HG03139 (cell line): ENCODE measurements at regions not wholly inside any gene's neighbourhood (a gene's known extent, or its start where the extent isn't known, plus 50 kb on each side); places are given as distances from the start of the nearest gene placed in this dataset.
"Not testable (repeated sequence)": the region's sequence is repeated elsewhere in the genome, so short reads cannot be mapped to it uniquely, and the experiment has no call there.

Experiments
- ATAC-seq: cut with Tn5 transposase; IDR thresholded peaks from one replicate; pipeline ENCODE4 v1.9.1; 2021; ENCODE audit not compliant: unreplicated experiment

- no peak for ATAC-seq
Observed at GRCh38 chr9:6105738-6106137, 90.3 kb upstream of the RANBP6 start.

GRCh38 chr9:6104406-6104805 is 89.0 kb upstream of the RANBP6 start:
- ATAC-seq: not testable (repeated sequence)

GRCh38 chr9:6103911-6104310 is 88.5 kb upstream of the RANBP6 start:
- not testable (repeated sequence) for ATAC-seq

- not testable (repeated sequence) for ATAC-seq
Observed at GRCh38 chr9:6102336-6102987, 87.0 kb upstream of the RANBP6 start.

GRCh38 chr9:6101725-6102124 is 86.3 kb upstream of the RANBP6 start:
- ATAC-seq: not testable (repeated sequence)

DNA sequence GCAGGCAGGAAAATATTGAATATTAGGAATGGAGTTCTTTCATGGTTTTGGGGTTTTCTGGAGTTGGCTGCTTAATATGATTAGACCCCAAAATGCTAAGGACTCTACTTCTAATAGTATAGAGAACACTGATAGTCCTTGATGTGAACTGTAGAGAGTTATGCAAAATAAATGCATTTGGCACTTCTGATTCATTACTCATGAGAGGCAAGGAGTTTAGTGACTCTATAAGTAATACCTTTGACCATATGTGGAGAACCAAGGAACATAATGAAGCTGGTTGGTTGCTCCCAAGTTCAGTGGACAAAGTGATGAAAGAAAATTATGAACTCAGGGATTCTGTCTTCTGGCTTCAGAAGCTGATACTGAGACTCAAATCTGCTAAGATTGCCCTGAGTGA is 83.9 kb upstream of the RANBP6 start:
- not testable (repeated sequence) for ATAC-seq

- ATAC-seq: no peak
Observed at GRCh38 chr9:6098431-6098830, 83.0 kb upstream of the RANBP6 start.

GRCh38 chr9:6096821-6097220 is 81.4 kb upstream of the RANBP6 start:
- no peak for ATAC-seq

DNA sequence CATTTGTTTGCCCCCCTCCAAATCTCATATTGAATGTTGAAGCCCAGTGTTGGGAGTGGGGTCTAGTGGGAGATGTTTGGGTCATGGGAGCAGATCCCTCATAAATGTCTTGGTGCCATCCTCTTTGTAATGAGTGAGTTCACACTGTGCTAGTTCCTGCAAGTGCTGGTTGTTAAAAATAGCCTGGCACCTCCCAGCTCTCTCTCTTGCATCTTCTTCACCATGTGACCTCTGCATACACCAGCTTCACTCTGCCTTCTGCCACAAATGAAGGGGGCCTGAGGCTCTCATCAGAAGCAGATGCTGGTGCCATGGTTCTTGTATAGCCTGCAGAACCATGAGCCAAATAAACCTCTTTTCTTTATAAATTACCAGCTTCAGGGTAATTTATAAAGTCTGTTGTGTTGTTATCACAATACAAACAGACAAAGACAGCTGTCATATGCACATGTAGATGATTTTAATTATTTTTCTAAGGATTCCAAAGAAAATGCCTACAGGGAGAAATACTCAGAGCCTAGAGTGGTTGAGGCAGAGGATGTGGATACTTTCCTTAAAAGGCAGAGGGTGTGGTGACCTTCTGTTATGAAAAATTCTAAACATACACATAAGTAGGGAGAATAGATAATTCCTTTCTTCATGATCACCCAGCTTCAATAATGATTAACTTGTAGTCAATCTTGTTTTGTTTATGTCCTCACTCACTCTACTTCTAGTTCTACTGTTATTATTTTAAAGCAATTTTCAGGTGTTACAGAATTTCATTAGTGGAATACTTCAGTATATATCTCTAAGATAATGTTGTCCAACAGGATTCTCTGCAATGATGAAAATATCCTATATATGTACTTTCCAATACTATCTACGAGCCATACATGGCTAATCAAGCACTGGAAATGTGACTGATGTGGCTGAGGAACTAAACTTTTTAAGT is 75.1 kb upstream of the RANBP6 start:
- ATAC-seq: no peak

GRCh38 chr9:6089300-6089699 is 73.9 kb upstream of the RANBP6 start:
- no peak for ATAC-seq

DNA sequence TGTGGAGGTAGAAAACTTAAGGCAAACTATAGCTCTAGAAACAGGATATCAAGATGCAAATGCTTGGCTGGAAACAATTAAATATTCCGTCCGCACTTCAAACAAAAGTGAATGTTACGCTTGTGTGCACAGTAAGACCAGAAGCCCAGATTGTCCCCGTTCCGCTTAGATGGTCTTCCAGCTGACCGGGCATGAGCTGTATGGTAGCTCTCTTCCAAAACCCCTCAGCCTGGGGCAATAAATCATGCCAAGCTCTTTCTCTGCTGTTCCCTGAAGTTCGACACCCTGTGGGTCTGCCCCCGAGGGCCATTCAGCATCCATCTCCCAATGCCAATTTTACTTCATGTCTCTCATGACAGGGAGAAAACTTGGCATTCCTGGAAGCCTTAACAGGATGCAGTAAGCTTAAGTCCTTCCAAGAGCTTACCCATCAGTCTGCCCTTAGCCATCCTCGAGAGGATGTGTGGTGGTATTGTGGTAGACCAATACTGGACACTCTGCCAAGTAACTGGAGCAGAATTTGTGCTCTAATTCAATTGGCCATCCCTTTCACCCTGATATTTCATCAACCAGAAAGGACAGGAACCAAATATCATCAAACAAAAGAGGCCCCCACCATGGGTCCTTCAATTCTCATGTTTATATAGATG is 70.7 kb upstream of the RANBP6 start:
- ATAC-seq: no peak

GRCh38 chr9:6080154-6080716 is 64.8 kb upstream of the RANBP6 start:
- ATAC-seq: peak; percentile 95

GRCh38 chr9:6079386-6079785 is 64.0 kb upstream of the RANBP6 start:
- ATAC-seq: no peak

DNA sequence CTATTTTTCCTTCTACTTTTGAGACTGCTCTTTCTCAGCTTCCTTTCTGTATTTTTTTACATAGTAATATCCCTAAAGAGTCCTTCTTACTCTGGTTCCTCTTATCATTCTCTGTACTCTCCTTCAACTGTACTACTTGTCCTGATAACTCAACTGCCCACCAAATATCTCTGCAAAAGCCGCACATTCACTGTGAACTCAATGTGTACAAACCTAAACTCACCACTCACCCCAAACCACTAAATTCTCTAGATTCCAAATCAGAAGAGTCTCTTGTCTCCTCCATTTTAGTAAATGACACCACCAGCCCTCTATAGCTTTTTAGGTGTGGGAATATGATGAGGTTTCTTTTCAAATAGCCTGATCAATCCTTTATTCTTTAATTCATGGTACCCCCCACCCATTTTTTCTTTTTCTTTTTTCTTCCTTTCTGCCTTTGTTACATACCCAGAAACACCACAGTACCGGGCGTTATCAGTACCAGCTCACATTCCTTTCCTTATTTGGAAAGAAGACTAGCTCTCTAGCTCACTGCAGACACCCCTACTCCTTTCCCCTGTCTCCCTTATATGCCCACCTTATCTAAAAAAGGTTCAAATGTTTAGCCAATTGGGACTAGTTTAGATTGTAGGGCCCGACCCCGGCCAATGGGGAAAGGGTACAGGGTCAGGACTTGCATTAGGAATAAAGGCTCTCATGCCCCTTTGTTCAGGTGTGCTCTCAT is 63.1 kb upstream of the RANBP6 start:
- ATAC-seq: no peak

DNA sequence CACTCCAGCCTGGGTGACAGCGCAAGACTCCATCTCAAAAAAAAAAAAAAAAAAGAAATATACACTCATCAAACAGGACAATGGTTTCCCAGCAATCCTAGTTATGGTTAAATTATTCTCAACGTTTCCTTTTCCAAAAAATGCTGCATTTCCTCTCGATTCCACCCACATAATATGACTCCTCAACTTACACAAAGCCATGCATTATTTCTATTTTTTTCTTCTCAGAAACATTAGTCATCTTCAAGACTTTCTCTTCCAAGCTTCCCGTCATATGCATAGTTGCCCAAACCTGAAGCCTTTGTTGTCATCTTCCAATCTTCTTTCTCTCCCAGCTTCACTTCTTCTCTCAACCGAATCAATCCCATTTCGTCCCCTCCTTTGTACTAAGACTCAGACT is 61.4 kb upstream of the RANBP6 start:
- no peak for ATAC-seq

DNA sequence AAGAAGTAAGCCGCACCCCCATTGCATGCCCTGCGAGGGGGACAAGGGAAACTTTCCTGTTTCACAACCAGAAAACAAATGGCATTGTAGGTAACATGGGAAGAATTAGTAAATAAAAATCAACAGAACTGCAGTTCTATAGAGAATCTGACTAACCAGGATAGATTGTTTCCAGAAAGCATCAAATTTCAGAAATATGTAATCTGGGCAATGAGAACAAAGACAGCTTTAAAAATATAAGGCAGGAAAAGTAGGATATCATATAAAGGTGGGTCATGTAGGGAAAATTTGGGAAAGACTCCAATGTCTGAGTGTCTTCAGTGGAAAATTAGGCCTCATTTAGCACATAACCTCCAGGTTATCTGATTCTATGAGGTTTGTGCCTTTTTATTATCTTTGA is 58.3 kb upstream of the RANBP6 start:
- ATAC-seq: no peak

GRCh38 chr9:6072865-6073264 is 57.4 kb upstream of the RANBP6 start:
- no peak for ATAC-seq

- ATAC-seq: no peak
Observed at GRCh38 chr9:6072453-6072852, 57.0 kb upstream of the RANBP6 start.

DNA sequence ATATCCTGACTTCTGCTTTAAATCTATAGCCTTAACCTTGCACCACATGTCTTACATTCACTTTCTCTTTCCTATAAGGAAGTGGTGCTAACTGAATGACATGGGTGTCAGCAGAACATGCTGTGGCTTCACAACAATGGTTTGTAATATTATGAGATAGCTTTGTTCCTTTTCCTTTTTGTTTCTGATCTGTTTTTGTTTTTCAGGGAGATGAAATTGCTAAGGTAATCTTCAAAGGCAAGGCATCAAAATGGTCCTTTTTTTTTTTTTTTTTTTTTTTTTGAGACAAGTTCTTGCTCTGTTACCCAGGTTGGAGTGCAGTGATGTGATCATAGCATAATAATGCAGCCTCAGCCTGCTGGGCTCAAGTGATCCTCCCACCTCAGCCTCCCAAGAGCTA is 53.6 kb upstream of the RANBP6 start:
- ATAC-seq: peak; percentile 94

DNA sequence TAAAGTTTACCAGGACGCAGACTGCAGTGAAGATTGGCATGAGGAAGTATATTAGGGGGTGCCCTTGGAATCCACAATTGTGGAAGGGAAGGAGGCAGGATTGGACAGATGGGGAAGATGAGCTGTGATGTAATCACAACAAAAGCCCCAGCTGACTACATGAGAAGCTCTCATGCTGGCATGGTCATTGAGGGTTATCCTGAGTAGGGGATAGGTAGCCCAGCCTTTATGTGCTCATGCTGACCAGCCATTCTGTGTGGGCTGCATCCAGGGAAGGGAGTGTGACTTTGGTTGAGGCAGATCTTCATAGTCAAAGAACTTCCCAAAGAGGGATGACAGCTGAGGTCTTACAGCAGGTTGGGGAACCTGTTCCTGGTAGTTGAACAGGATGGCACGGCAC is 52.0 kb upstream of the RANBP6 start:
- no peak for ATAC-seq
